Esophagus muscularis mucosa (tissue), 3 donors: ENCODE measurements at regions not wholly inside any gene's neighbourhood (a gene's known extent, or its start where the extent isn't known, plus 50 kb on each side); places are given as distances from the start of the nearest gene placed in this dataset.

Source experiments
- CTCF ChIP-seq, 3 experiments: fragments of 200-600 bp in 2 of 3; fragments of 450-650 bp in 1 of 3; sonication (generic) in 2 of 3; IDR thresholded peaks; one replicate each; pipeline ENCODE4 v1.5.1; 2017 to 2019; ENCODE audit warnings: antibody characterized with exemption in 3 of 3, mild to moderate bottlenecking in 2 of 3, moderate library complexity in 1 of 3
- EP300 ChIP-seq: sonication (generic); formaldehyde crosslinking; IDR thresholded peaks from one replicate; pipeline ENCODE4 v1.6.1; 2017; ENCODE audit warnings: antibody characterized with exemption

- no peak for TF ChIP-seq CTCF (IDR thresholded peaks at IDR 0.05)
- TF ChIP-seq EP300: no peak
These were observed 56.8 kb upstream of the FAM181A start for GRCh38 chr14:93870377-93870776.
